Astrocyte (in vitro differentiated cells and primary cell): ENCODE measurements at regions not wholly inside any gene's neighbourhood (a gene's known extent, or its start where the extent isn't known, plus 50 kb on each side); places are given as distances from the start of the nearest gene placed in this dataset.

ENCODE experiments used
- EZH2 ChIP-seq: IDR thresholded peaks from 2 replicates; pipeline ENCODE4 v1.6.1; 2012; ENCODE audit warnings: mild to moderate bottlenecking, low read length, inconsistent platforms; ENCODE audit not compliant: insufficient read depth
- TF ChIP-seq, protein P1 (sequence below): IDR thresholded peaks from 2 replicates; pipeline ENCODE4 v1.5.1; 2011; ENCODE audit warnings: low read depth, mild to moderate bottlenecking, inconsistent platforms, low read length, moderate library complexity; ENCODE audit not compliant: insufficient read depth

DNA sequence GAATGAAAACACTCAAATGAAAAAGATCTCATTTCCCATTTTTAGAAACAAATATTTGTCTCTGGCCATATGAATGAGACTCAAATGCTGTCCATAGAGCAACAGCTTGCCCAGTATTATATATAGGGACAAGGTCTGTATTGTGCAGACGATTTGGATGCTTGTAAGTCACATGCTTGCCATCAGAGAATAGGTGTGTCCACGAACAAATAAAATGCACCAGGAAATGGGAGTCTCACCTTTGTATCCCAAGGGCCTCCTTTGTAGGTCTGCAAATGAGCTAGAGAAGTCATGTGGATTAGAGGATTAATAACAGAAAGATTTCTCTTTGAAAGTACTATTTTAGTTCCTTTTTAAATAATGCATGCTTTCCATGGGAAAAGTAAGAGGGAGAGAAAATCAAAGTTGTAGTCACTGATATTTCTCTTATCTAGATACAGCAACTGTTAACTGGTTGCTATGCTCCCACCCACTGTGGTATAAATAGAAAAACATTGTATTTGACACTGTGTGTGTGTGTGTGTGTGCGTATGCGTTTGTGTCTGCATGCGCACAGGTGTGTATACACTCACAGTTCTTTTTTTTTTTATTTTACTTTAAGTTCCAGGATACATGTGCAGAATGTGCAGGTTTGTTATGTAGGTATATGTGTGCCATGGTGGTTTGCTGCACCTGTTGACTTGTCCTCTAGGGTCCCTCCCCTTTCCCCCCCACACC is 383.4 kb upstream of the ARRDC4 start:
- TF ChIP-seq, protein P1, sequence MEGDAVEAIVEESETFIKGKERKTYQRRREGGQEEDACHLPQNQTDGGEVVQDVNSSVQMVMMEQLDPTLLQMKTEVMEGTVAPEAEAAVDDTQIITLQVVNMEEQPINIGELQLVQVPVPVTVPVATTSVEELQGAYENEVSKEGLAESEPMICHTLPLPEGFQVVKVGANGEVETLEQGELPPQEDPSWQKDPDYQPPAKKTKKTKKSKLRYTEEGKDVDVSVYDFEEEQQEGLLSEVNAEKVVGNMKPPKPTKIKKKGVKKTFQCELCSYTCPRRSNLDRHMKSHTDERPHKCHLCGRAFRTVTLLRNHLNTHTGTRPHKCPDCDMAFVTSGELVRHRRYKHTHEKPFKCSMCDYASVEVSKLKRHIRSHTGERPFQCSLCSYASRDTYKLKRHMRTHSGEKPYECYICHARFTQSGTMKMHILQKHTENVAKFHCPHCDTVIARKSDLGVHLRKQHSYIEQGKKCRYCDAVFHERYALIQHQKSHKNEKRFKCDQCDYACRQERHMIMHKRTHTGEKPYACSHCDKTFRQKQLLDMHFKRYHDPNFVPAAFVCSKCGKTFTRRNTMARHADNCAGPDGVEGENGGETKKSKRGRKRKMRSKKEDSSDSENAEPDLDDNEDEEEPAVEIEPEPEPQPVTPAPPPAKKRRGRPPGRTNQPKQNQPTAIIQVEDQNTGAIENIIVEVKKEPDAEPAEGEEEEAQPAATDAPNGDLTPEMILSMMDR = no peak
- TF ChIP-seq EZH2 = no peak
